Testis (tissue), 2 donors: ENCODE measurements at regions not wholly inside any gene's neighbourhood (a gene's known extent, or its start where the extent isn't known, plus 50 kb on each side); places are given as distances from the start of the nearest gene placed in this dataset.
"Not testable (repeated sequence)": the region's sequence is repeated elsewhere in the genome, so short reads cannot be mapped to it uniquely, and the experiment has no call there.

Experiments
- CTCF ChIP-seq, 3 experiments: fragments of 450-650 bp in 2 of 3; fragments of 200-600 bp in 1 of 3; sonication (generic) in 1 of 3; IDR thresholded peaks; one replicate each; pipeline ENCODE4 v1.5.1; 2016 to 2019; ENCODE audit warnings: antibody characterized with exemption in 3 of 3, mild to moderate bottlenecking in 2 of 3, moderate library complexity in 1 of 3
- POLR2A ChIP-seq: fragments of 450-650 bp; IDR thresholded peaks from one replicate; pipeline ENCODE4 v1.6.1; 2017; ENCODE audit warnings: antibody characterized with exemption, mild to moderate bottlenecking, moderate library complexity

GRCh38 chr21:6086038-6086437 lies 4435.3 kb upstream of the TPTE start:
- TF ChIP-seq CTCF (IDR thresholded peaks at IDR 0.05); POLR2A: not testable (repeated sequence)
